OCI-LY7 (cell line): ENCODE measurements at regions not wholly inside any gene's neighbourhood (a gene's known extent, or its start where the extent isn't known, plus 50 kb on each side); places are given as distances from the start of the nearest gene placed in this dataset.

Experiments
- BruUV-seq: library from RNA; stranded (reverse); fragments of 400-500 nt; replicated peaks from 2 replicates; lab custom pipeline; 2021; lab: Mats Ljungman, UMichigan
- CTCF ChIA-PET: fragments of 300-600 bp; sonication (Branson Sonifier 250); formaldehyde crosslinking; loops from one replicate; lab custom pipeline; 2022; ENCODE audit warnings: antibody characterized with exemption; ENCODE audit not compliant: unreplicated experiment; lab: Charles Lee
- POLR2A ChIA-PET: fragments of 300-600 bp; sonication (Branson Sonifier 250); formaldehyde crosslinking; loops from one replicate; lab custom pipeline; 2022; ENCODE audit warnings: antibody characterized with exemption; lab: Charles Lee
- DNase-seq: peaks from one replicate; pipeline ENCODE4 v3.0.0-alpha.2; 2015; ENCODE audit warnings: low spot score
- H2AFZ ChIP-seq: fragments of 200-600 bp; sonication (generic), shearing (Covaris generic); 2 replicates; pipeline ENCODE4 v1.6.1; 2014; ENCODE audit warnings: mild to moderate bottlenecking, antibody characterized with exemption, low read length, moderate library complexity
- H3K27ac ChIP-seq: fragments of 200-600 bp; sonication (generic); 2 replicates; pipeline ENCODE4 v1.5.1; 2014; ENCODE audit warnings: mixed run types, low read depth, mild to moderate bottlenecking, moderate library complexity, low read length, inconsistent platforms; ENCODE audit not compliant: poor library complexity, severe bottlenecking
- H3K36me3 ChIP-seq: fragments of 200-600 bp; sonication (generic); 2 replicates; pipeline ENCODE4 v1.6.1; 2014; ENCODE audit warnings: mild to moderate bottlenecking, antibody characterized with exemption, low read length, moderate library complexity, mixed read lengths; ENCODE audit not compliant: insufficient read depth
- H3K4me1 ChIP-seq: fragments of 200-600 bp; sonication (generic); 2 replicates; pipeline ENCODE4 v1.5.1; 2014; ENCODE audit warnings: mild to moderate bottlenecking, low read length; ENCODE audit not compliant: insufficient read depth, poor library complexity, severe bottlenecking
- H3K4me2 ChIP-seq: fragments of 200-600 bp; sonication (generic); 2 replicates; pipeline ENCODE4 v1.6.1; 2014; ENCODE audit warnings: mild to moderate bottlenecking, low read length
- H3K4me3 ChIP-seq: fragments of 200-600 bp; sonication (generic); 2 replicates; pipeline ENCODE4 v1.5.1; 2014; ENCODE audit warnings: mild to moderate bottlenecking, low read depth, low read length; ENCODE audit not compliant: poor library complexity, severe bottlenecking
- H3K79me2 ChIP-seq: fragments of 200-600 bp; sonication (generic); 2 replicates; pipeline ENCODE4 v1.6.1; 2016; ENCODE audit warnings: low read depth, mild to moderate bottlenecking, low read length, moderate library complexity, mixed read lengths; ENCODE audit not compliant: insufficient read depth
- H3K9me2 ChIP-seq: fragments of 200-600 bp; sonication (generic); 2 replicates; pipeline ENCODE4 v1.6.1; 2016; ENCODE audit warnings: mild to moderate bottlenecking, low read length, mixed read lengths; ENCODE audit not compliant: insufficient read depth
- H3K9me3 ChIP-seq: fragments of 200-600 bp; sonication (generic); 2 replicates; pipeline ENCODE4 v1.6.1; 2014; ENCODE audit warnings: mild to moderate bottlenecking, mixed run types, low read length, mixed read lengths
- H4K20me1 ChIP-seq: fragments of 200-600 bp; sonication (generic); 2 replicates; pipeline ENCODE4 v1.6.1; 2014; ENCODE audit warnings: mild to moderate bottlenecking, antibody characterized with exemption, low read length, moderate library complexity, mixed read lengths; ENCODE audit not compliant: insufficient read depth
- EZH2phosphoT487 ChIP-seq: fragments of 200-600 bp; sonication (generic); IDR thresholded peaks from 2 replicates; pipeline ENCODE4 v1.6.1; 2018; ENCODE audit warnings: low read depth, borderline replicate concordance, mild to moderate bottlenecking, mixed run types, antibody characterized with exemption, low read length, moderate library complexity, mixed read lengths
- intact Hi-C: fragments of 100-400 bp; cut with micrococcal nuclease; formaldehyde crosslinking; loops from one replicate; pipeline ENCODE4 v1.10.0; 2022; ENCODE audit not compliant: unreplicated experiment
- TF ChIP-seq, protein P1 (sequence below): fragments of 200-600 bp; sonication (generic); conservative IDR thresholded peaks from 2 replicates; pipeline ENCODE4 v1.5.1; 2014; ENCODE audit warnings: mild to moderate bottlenecking, antibody characterized with exemption, low read length, moderate library complexity, mixed read lengths

GRCh38 chr6:1076531-1077459, 235.1 kb upstream of the FOXQ1 start:
- Histone ChIP-seq H3K27ac (no peak overlapping the region), H3K9me2 (no peaks in the 10 kb centered on the region), H4K20me1 (no peaks in the 10 kb centered on the region), H3K4me1 (no peaks in the 10 kb centered on the region), H3K4me3 (no peak overlapping the region), H3K79me2 (no peaks in the 10 kb centered on the region), H3K9me3 (no peaks in the 10 kb centered on the region), H2AFZ (no peak overlapping the region), H3K36me3 (no peaks in the 10 kb centered on the region), H3K4me2 (no peak overlapping the region)
- no TSS peak for BruUV-seq
- CTCF ChIA-PET, result no interaction called here
- TF ChIP-seq, protein P1, sequence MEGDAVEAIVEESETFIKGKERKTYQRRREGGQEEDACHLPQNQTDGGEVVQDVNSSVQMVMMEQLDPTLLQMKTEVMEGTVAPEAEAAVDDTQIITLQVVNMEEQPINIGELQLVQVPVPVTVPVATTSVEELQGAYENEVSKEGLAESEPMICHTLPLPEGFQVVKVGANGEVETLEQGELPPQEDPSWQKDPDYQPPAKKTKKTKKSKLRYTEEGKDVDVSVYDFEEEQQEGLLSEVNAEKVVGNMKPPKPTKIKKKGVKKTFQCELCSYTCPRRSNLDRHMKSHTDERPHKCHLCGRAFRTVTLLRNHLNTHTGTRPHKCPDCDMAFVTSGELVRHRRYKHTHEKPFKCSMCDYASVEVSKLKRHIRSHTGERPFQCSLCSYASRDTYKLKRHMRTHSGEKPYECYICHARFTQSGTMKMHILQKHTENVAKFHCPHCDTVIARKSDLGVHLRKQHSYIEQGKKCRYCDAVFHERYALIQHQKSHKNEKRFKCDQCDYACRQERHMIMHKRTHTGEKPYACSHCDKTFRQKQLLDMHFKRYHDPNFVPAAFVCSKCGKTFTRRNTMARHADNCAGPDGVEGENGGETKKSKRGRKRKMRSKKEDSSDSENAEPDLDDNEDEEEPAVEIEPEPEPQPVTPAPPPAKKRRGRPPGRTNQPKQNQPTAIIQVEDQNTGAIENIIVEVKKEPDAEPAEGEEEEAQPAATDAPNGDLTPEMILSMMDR, result no peak
- TF ChIP-seq EZH2phosphoT487, result no peak
- POLR2A ChIA-PET, result interaction anchor here (0.9 kb wide), 1 partner anchor 34 kb away, joined by 4 read pairs; no protein-coding TSS in a partner anchor
- DNase-seq, result no peak
- intact Hi-C loops, result no loop called here

DNA sequence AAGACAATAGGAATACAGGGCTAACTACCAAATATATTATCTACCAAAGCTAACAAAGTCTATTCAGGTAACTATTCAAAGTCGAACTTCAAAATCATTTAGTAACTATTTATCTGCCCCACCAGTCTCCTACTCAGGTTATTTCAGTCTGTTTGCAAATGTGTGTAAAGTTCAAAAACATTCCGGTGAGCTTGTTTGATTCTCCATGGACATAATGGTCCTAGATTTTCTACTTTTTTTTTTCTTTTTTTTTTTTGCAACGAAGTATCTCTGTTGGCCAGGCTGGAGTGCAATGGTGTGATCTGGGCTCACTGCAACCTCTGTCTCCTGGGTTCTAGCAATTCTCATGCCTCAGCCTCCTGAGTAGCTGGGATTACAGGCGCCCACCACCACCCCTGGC, 236.0 kb upstream of the FOXQ1 start:
- Histone ChIP-seq H4K20me1 (no peaks in the 10 kb centered on the region), H3K9me2 (no peaks in the 10 kb centered on the region), H3K79me2 (no peaks in the 10 kb centered on the region), H3K9me3 (no peaks in the 10 kb centered on the region), H3K36me3 (no peaks in the 10 kb centered on the region), H2AFZ (no peak overlapping the region), H3K4me3 (no peak overlapping the region), H3K4me2 (no peak overlapping the region), H3K27ac (no peak overlapping the region), H3K4me1 (no peaks in the 10 kb centered on the region)
- ChIA-PET POLR2A (interaction anchor here (0.6 kb wide), 1 partner anchor 157 kb away, joined by 3 read pairs; no protein-coding TSS in a partner anchor), CTCF (no interaction called here)
- no peak for TF ChIP-seq EZH2phosphoT487
- TF ChIP-seq, protein P1, result no peak
- BruUV-seq, result no TSS peak
- DNase-seq, result no peak
- intact Hi-C loops, result no loop called here

DNA sequence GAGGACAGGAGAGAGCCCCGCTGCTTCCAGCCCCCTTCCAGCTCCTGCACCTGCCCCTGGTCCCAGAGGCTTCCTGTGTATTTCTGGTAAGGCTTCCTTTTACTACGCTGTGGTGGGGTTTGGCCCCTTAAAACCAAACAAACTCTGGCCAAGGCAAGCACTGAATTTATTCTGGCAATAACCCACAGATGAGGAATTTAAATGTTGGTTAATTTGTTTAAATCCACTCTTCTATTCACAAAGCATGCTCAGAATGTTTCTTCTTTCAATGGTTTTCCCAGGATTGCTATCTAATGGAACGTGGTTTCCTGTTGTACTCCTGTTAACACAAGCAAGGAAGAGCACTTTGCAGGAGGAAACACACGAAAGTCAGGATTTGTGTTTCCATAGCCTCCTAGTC, 236.5 kb upstream of the FOXQ1 start:
- no peak for DNase-seq
- H3K4me3 ChIP-seq, result no peak overlapping the region
- no peak overlapping the region for H3K4me2 ChIP-seq
- ChIA-PET CTCF (no interaction called here), POLR2A (interaction anchor here (0.6 kb wide), 1 partner anchor 157 kb away, joined by 3 read pairs; no protein-coding TSS in a partner anchor)
- TF ChIP-seq, protein P1, result no peak
- no peak for TF ChIP-seq EZH2phosphoT487
- H4K20me1 ChIP-seq, result no peaks in the 10 kb centered on the region
- H3K4me1 ChIP-seq, result no peaks in the 10 kb centered on the region
- H3K9me2 ChIP-seq, result no peaks in the 10 kb centered on the region
- intact Hi-C loops, result no loop called here
- no peak overlapping the region for H2AFZ ChIP-seq
- no peaks in the 10 kb centered on the region for H3K79me2 ChIP-seq
- no peak overlapping the region for H3K27ac ChIP-seq
- H3K9me3 ChIP-seq, result no peaks in the 10 kb centered on the region
- BruUV-seq, result no TSS peak
- no peaks in the 10 kb centered on the region for H3K36me3 ChIP-seq
